ENCODE measurements at regions not wholly inside any gene's neighbourhood (a gene's known extent, or its start where the extent isn't known, plus 50 kb on each side); places are given as distances from the start of the nearest gene placed in this dataset.

DNA sequence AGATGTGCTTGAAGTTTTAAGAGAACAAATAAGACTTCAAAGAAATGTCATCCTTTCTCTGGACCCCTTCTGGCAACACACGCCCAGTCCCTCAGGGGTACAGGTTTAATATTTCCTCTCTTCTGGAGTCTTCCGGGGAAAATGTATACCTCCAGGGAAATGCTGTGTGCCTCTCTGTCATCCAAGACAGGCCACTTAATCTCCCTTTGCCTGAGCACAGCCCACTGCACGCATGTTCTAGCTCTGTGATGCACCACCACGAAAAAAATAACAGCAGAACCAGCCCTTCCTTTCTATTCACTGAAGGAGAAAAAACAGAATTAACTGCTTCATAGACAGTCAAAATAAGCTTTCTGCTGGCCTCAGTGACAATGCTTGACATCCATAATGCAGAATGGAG, 140.1 kb downstream of the RBFOX3 start:
- no peak for DNase-seq (ENCODE audit: low spot score)

DNA sequence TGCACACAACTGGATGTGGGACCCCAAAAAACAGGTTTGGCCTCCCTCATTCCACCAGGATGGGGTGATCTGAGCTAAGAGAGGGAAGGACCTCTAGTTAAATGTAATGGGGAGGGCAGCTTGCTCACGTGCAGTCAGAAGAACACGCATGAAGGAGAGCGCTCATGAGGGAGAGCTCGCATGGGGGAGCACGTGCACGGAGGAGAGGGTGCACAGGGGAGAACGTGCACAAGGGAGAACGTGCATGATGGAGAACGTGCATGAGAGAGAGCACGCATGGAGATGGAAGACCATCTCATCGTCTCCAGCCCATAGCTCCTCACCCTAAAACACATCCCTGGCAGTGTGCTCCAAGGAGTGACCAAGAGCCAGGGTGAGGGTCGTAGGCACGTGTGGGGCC, 141.2 kb downstream of the RBFOX3 start:
- DNase-seq (ENCODE audit: low spot score): no peak

GRCh38 chr17:79468183-79468944, 142.5 kb downstream of the RBFOX3 start:
- DNase-seq (ENCODE audit: low spot score): no peak

DNA sequence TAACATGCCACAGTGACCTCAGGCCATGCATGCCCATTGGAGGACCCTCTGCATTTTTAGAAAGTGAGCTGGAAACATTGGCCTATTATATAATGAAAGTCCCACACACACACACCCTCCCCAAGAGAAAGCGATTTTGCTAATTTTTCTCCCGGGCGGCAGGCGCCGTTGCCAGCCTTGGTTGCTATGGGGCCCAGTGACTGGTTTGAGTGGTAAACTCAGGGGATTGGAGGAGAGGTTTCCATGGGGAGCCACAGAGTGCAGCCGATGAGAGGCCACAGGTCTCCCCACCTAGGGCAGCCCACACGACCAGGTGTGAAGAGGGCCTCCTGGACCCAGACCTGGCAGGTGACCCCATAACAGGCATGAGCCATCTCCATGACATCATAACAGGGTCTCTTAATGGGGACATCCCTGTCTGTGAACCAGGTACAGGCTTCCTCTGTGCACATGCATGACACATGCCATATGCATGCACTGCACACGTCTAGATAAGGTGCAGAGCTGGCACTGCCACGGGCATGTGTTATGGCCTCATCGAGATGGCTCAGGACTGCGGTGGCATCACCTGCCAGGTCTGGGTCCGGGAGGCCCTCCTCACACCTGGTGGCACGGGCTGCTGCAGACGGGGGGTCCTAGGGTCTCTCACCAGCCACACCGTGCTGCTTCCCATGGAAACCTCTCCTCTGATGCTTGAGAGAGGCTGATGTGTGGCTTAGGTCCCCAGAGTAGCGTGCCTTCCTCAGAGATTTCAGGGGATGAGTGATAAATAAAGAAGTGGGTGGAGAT, 144.1 kb downstream of the RBFOX3 start:
- no peak for DNase-seq (ENCODE audit: low spot score)

GRCh38 chr17:79465681-79466025, 145.2 kb downstream of the RBFOX3 start:
- no peak for DNase-seq (ENCODE audit: low spot score)

DNA sequence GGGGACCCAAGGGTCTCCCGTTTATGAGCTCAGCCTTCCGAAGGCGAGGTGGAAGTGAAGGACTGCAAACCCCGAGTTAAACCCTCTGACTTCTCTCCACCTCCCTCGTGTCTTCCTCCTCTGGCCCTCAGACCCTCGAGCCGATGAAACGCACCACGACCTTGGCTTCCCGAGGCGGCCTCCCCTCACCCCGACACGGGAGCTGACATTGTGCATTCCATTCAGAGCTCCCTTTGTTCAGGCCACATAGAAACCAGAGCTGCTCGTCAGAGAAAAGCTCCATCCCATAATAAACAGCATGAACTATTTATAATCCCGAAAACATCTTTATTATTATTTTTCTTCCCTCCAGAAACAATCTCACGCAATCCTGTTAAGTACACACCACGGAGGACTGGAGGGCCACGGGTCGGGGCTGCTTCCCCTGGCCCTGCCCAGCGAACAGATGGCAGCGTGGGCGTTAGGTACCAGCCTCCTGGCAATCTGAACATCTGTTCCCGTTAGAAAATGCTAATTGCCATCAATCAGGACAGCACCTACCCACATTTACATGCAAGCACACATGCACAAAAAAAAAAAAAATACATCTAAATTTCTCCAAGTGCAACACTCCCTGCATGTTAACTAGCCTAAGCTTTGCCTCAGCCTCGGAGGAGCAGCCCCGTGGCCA, 145.7 kb downstream of the RBFOX3 start:
- no peak for DNase-seq (ENCODE audit: low spot score)

DNA sequence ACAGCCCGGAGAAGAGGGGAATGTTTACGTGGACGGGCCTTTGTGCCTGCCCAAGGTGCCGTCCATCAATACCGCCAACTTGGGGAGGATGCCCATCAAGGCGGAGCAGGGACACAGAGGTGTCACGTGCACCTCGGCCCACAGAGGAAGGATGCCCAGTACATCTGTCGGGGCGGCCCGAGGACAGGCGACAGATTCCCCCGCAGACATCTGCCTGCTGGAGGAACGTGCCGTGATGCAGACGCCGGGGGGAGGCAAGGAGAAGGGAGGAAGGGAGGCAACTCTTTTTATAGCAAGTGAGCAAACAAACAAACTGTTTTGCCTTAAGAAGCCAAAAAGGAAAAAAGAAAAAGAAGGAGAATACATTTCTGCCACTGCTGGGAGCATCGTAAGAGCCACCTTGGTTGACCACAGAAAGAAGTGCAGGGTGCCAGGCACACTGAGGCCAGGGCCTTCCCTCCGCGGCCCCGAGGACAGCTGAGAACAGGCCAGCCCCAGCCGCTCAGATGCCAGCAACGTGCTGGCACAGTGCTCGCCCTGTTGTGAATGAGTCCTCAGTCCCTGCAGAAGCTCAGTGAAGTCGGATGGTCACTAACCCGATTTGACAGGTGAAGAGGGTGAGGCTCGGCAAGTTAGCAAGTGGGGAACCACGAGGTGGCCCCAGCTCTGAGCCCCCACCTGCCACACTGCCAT, 146.4 kb downstream of the RBFOX3 start:
- DNase-seq (ENCODE audit: low spot score): no peak

DNA sequence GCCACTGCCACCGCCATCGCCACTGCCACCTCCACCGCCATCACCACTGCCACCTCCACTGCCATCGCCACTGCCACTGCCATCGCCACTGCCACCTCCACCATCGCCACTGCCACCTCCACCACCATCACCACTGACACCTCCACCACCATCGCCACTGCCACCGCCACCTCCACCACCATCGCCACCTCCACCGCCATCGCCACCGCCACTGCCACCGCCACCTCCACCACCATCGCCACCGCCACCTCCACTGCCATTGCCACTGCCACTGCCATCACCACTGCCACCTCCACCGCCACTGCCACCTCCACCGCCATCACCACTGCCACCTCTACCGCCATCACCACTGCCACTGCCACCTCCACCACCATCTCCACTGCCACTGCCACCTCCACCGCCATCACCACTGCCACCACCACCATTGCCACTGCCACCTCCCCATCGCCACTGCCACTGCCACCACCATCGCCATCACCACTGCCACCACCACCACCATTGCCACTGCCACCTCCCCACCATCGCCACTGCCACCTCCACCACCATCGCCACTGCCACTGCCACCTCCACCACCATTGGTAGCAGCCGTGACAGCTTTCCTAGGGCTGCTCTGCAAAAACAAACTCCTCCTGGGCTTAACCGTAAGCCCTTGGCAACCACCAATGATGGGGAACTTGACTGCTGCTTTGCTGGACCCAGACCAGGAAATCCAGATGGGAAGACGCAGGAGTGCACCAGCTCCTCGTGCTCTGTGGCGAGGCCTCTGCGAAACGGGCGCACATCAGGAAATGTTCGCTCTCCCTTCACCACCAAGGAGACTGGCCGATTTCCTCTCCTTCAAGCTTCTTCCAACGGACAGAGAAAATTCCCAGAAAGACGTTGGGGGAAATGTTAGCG, 147.2 kb downstream of the RBFOX3 start:
- no peak for DNase-seq (ENCODE audit: low spot score)

GRCh38 chr17:79461041-79461440, 149.8 kb downstream of the RBFOX3 start:
- DNase-seq (ENCODE audit: low spot score): no peak

GRCh38 chr17:79459846-79460245, 151.0 kb downstream of the RBFOX3 start:
- no peak for DNase-seq (ENCODE audit: low spot score)

- DNase-seq (ENCODE audit: low spot score): no peak
Measured at GRCh38 chr17:79459003-79459655, 151.7 kb downstream of the RBFOX3 start.

- no peak for DNase-seq (ENCODE audit: low spot score)
Measured at GRCh38 chr17:79458356-79458755, 152.5 kb downstream of the RBFOX3 start.

- no peak for DNase-seq (ENCODE audit: low spot score)
Measured at GRCh38 chr17:79457889-79458288, 153.0 kb downstream of the RBFOX3 start.

DNA sequence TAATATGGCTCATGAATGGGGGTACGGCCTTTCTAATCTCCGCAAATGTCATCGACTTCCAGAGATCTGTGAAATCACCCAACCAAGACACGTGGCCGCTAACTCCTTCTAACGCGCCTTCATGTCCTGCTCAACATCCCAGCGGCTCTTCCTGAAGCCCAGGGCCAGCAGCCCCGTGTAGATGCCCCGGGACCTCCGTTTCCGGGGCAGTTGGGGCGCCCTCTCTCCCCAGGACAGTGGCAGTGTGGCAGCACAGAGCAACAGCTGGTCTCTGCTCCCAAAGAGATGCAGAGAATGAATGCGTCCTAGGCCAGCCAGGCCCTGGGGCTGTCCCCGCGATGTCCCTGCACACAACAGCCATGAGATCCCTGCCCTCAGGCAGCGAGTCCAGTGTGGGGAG, 153.5 kb downstream of the RBFOX3 start:
- no peak for DNase-seq (ENCODE audit: low spot score)

GRCh38 chr17:79455636-79456035, 155.2 kb downstream of the RBFOX3 start:
- DNase-seq (ENCODE audit: low spot score): no peak

GRCh38 chr17:79454826-79455225, 156.0 kb downstream of the RBFOX3 start:
- DNase-seq (ENCODE audit: low spot score): no peak

DNA sequence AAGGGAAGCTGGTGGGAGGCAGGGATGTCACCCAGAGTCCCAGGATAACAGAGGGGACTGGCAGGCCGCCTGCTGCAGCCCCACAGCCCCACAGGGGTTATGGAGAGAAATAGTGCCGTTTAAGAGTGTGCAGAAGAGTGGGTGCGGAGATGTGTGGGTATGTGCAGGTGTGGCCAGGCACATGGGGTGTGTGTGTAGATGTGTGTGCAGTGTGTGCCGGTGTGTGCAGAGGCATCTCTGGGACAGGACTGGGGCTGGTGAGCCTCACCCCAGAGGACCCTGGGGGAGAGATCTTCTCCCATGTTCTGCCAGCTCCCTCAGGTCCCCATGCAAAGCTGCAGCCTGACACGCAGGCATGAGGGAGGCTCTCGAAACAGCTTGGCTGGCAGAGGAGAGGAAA, 157.4 kb downstream of the RBFOX3 start:
- no peak for DNase-seq (ENCODE audit: low spot score)

DNA sequence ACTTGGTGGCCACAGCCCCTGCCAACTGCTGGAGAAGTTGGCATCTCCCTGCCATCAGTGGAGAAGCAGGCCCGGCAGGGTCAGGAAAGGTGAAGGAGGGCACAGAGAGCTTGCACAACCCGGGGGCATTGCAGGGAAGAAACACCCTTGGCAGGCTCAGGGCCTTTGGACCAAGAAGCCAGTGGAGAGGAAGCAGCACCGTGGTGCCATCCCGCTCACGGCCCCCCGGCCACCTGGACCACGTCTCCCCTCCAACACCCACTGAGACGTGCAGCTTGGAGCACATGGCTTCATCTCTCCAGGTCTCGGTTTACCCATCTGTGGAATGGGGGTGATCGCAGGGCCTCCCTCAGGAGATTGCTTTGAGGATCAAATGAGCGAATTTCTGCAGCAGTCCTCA, 158.1 kb downstream of the RBFOX3 start:
- no peak for DNase-seq (ENCODE audit: low spot score)

DNA sequence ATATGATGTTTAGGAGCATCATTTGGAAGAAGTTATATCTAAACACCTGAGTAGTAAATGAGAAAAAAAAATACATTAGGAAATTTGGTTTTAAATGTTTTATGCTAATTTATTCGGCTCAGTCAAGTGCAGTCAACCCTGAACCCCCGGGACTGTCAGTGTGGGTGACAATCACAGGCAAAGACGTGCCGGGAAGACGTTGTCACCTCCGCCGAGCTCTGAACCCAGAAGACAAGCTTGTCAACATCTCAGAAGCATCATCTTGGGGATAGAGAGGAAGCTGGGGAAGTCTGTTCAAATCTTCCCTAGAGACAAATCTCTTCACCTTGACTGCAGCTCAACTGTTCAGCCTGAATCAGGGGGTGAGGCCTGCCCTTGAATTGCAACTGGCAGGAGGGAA, 159.7 kb downstream of the RBFOX3 start:
- no peak for DNase-seq (ENCODE audit: low spot score)

- DNase-seq (ENCODE audit: low spot score): no peak
Measured at GRCh38 chr17:79446399-79447009, 164.3 kb downstream of the RBFOX3 start.

- DNase-seq (ENCODE audit: low spot score): no peak
Measured at GRCh38 chr17:79444198-79444597, 166.7 kb downstream of the RBFOX3 start.
